ENCODE measurements at regions not wholly inside any gene's neighbourhood (a gene's known extent, or its start where the extent isn't known, plus 50 kb on each side); places are given as distances from the start of the nearest gene placed in this dataset.
"Not testable (repeated sequence)": the region's sequence is repeated elsewhere in the genome, so short reads cannot be mapped to it uniquely, and the experiment has no call there.

DNA sequence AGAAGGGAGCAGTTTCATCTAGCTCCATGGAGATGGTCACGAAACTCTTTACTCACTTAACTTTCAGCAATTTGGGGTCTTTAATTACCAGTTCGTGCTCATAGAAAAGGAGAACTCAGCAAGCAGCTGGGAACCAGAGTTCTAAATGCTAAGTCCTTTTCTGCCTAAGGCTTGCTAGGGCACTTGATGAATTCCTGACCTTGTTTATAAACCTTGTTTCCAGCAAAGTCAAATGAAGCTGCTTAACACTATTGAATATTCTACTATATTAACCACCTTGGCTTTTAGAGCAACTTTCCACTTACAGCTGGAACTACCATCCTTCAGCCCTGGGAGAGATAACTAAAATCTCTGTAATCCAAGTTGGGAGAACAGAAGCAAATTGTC lies 79.5 kb upstream of the TSC22D2 start:
- DNase-seq (ENCODE audit: low spot score) = no peak

DNA sequence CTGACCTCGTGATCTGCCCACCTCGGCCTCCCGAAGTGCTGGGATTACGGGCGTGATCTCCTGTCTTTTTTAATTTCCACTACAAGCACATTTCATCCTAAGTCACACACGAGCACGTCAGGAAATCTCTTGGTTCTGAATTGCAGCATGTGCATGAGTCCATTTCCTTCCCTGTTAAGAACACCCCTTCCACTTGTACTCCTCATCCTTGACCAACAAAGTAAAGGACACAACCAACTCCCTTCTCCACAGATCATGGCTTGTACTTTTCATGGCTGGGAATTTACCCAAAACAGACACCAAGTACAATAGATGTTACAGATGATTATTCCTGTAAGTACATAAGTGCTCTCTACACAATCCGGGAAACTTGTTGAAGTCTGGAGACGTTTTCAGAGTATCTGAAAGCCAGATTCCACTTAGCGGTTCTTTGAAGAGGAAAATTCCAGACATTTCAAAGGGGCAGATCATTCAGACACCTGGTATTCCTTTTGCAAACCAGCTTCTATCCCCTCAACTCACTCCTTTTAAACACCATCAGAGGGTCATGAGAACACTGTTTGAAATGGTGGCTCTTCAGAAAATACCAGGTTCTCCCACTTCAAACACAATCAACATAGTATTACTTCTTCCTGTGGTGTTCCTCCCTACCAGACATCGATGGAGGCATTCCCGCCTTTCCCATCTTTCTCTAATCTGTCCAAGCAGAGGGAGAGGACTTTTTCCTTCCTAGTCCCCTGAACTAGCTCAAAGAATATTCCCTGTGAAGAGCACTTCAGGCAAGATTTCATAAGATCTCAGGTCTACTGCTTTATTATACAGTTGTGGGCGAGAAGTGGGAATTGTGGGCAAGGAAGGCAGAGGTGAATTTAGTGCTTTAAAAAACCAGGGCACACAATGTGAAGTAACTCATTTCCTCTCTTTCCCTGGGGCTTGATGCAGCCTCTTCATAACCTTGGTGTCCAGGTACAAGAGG lies 80.1 kb upstream of the TSC22D2 start:
- DNase-seq (ENCODE audit: low spot score) = no peak

DNA sequence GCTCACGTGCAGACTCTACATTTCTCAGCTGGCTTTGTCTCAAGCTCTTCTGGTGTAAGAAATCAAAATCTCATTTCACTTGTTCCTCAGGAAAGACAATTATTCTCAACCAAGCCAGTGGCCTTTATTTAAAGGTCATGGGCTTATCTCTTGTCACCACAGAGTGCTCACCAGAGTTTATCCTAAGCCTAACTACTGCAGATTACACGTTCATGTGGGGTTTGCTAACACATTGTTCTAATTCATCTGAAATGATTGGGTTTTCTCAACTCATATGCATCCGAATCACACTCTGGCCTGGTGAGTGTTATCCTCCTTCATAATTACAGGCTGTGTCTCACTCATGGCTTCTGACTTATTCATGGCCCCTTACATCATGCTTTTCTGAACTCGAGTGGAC lies 83.3 kb upstream of the TSC22D2 start:
- no peak for DNase-seq (ENCODE audit: low spot score)

DNA sequence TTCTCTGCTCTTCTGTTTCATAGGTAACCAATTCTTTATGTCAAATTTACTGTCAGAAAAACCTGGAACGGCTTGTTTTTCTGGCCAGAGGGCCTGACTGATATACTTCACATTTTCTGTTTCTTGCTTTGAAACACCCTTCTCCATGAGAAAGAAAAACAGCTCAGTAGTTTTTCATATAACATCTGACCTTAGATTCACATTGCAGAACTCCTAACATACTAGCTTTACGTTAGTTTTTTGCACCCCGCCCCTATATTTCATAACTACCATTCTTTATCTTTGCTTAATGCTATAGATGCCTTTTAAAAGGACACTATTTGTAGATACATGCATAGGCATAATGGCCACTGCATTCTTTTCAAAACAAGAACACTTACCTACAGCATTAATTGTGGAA lies 83.9 kb upstream of the TSC22D2 start:
- no peak for DNase-seq (ENCODE audit: low spot score)

DNA sequence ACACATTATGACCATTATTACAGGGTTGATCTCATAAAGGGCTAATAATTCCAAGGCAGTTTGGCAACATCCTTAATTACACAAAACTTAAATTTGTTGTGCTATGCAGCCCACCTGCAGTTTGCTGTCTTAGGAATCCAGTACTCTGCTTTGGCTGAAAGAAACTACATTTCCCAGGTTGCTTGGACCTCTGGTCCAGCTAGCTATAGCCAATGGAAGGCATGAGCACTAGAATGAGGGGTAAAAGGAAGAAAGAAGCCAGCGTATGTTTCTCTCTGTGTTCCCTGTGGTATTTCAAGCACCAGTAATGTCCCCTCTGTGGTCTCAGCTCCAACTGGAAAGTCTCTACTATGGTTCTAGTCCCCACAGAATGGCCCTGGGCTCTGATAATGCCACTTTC lies 84.3 kb upstream of the TSC22D2 start:
- DNase-seq (ENCODE audit: low spot score) = no peak

DNA sequence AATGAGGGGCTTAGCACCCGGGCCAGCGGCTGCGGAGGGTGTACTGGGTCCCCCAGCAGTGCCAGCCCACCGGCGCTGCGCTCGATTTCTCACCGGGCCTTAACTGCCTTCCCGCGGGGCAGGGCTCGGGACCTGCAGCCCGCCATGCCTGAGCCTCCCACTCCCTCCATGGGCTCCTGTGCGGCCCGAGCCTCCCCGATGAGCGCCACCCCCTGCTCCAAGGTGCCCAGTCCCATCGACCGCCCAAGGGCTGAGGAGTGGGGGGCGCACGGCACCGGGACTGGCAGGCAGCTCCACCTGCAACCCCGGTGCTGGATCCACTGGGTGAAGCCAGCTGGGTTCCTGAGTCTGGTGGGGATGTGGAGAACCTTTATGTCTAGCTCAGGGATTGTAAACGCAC lies 85.0 kb upstream of the TSC22D2 start:
- DNase-seq (ENCODE audit: low spot score) = not testable (repeated sequence)

DNA sequence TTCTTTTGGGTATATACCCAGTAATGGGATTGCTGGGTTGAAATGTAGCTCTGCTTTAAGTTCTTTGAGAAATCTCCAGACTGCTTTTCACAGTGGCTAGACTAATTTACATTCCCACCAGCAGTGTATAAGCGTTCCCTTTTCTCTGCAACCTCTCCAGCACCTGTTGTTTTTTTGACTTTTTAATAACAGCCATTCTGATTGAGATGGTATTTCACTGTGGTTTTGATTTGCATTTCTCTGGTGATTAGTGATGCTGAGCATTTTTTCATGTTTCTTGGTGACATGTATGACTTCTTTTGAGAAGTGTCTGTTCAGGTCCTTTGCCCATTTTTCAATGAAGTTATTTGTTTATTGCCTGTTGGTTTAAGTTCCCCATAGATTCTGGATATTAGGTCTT lies 87.1 kb upstream of the TSC22D2 start:
- DNase-seq (ENCODE audit: low spot score) = not testable (repeated sequence)

DNA sequence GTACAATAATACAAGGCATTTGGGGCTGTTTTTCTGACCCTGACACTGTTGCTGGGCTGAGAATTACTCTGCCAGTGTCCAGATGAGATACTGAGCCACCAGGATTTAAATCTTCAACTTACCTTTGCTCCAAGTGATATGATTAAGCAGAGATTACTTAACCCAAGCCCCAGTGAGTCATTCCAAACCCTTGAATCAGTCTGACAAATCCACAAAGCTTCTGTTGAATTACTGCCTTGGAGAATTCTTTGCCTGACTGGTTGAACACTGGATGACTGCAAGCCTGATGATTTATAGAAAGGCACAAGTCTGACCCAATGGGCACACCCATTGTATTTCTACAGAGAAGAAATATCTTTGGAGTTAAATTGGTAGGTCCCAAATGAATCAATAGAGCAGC lies 88.2 kb upstream of the TSC22D2 start:
- peak; percentile 65 for DNase-seq (ENCODE audit: low spot score)

DNA sequence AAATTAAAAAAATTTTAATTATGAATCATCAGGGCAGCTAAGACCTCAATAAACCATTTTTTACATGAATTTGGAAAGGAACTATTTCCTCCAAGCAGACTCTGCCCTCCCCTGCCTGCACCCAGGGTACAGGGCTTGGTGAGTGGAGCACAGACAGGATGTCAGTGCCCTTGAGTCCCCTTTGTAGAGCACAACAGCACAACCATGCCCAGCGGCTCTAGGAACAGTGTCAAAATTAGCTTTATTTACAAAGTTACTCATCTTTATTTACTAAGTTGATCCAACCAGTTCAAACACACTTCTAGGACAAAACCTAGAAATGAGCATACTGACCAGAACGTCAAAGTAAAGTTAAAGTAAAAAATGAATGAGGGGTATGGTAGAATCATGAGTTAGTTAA lies 90.6 kb upstream of the TSC22D2 start:
- no peak for DNase-seq (ENCODE audit: low spot score)

DNA sequence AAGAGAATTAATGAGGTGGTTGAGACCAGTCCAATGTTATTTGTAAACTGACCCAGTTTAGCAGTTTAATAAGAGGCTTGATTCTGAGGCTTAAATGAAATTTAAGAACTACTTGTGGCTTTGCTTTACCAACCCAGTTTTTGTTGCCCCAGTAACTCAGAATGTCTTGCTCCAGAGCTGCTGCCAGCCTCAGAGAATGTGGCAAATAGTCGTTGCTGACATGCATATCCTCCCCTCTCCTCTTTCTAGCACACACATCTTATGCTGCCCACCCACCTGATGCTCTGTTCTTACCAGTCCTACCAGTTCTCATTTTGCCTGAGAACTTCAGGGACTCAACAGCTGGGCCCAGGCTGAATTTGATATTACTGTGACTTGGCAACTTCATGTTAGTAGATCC lies 92.4 kb upstream of the TSC22D2 start:
- no peak for DNase-seq (ENCODE audit: low spot score)

DNA sequence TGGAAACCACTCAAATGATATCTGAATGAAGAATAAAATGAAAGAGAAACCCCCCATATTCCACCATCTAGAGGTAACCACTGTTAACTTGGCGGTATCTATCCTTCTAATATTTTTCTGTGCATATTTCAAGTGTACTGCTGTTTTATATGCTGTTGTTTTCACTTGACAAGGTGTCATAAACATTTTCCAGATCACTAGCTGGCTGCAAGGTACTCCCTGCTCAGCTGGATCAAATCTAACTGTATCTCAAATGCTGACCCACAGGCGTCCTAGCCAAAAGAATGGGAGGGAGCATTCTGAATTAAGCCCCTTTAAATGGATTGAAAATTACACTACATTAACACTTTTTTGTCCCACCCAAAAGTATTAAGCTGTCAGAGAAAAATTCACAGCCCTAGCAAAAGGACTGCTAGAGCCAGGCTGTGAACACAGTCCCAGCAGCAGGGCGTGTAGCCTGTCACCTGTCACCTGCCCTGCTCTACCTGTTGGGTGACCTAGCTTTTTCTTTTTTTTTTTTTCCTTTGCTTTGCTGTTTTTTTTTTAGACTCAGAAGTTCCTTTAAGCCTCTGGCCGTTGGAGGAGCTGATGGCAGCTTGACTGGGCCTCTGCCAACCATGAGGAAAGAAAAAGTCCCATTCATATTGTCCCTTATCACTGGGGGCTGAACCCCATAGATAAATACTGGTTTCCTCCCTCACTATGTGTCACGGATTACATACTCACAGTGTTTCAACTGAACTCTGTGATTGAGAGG lies 93.7 kb upstream of the TSC22D2 start:
- DNase-seq (ENCODE audit: low spot score) = no peak

DNA sequence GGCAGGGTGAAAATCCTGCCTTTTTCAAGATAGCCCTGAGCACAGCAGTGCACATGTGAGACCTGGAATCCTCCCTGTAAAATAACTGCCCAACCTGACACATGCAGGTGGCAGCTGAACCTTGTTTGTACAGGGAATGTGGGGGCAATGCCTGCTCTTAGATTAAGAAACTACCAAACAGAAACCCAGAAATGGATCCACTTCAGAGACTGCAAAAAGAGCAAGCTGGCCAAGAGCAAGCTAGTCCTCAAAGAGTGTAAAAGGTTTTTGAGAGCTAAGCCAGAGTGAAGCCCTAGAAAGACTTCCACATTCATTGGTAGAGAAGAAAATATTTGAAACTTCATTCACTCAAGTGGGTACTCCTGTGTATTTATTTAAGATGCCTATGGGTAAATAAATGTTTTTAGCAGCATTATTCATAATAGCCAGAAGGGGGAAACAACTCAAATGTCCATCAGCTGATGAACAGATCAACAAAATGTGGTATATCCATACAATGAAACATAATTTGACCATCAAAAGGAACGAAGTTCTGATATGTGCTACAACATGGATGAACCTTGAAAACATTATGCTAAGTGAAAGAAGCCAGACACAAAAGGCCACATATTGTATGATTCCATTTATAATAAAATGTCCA lies 96.0 kb upstream of the TSC22D2 start:
- no peak for DNase-seq (ENCODE audit: low spot score)

DNA sequence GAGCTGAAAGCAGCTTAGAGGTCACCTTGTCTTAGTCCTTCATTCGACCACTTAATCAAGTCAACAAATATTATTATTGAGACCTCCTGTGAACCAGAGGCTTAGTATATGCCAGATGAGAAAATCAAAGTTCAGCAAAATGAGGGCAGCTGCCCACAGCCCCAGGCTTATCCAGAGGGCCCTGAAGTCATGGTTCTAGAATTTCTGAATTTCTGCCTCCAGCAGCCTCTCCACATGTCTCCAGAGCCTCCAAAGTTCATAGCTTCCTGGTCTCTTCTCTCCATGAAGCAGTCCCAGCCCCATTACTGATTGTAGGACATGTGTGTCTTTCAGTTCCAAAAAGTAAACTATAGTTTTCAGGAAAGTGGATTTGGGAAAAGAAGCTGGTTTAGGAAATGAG lies 96.9 kb upstream of the TSC22D2 start:
- no peak for DNase-seq (ENCODE audit: low spot score)

DNA sequence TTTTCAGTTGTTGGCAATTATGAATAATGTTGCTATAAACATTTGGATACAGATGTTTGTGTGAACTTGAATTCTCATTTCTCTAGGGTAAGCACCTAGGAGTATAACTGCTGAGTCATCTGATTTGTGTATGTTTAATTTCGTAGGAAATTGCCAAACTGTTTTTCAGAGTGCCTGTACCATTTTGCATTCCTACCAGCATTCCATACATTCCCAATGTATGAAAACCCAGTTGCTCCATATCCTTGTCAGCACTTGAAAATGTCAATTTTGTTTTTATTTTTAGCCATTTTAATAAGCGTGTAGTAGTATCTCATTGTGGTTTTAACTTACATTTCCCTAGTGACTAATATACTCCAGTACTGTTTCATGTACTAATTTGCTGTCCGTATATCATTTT lies 98.5 kb upstream of the TSC22D2 start:
- no peak for DNase-seq (ENCODE audit: low spot score)

DNA sequence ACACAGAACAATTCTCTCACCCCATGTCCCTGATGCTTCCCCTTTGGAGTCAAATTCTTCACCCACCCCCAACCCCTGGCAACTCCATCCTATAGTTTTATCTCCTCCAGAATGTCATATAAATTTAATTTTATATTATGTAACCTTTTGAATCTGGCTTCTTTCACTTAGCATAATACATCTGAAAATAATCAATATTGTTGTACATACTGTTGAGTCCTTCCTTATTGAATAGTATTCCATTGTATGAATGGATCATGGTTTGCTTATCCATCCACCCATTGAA lies 98.9 kb upstream of the TSC22D2 start:
- no peak for DNase-seq (ENCODE audit: low spot score)

DNA sequence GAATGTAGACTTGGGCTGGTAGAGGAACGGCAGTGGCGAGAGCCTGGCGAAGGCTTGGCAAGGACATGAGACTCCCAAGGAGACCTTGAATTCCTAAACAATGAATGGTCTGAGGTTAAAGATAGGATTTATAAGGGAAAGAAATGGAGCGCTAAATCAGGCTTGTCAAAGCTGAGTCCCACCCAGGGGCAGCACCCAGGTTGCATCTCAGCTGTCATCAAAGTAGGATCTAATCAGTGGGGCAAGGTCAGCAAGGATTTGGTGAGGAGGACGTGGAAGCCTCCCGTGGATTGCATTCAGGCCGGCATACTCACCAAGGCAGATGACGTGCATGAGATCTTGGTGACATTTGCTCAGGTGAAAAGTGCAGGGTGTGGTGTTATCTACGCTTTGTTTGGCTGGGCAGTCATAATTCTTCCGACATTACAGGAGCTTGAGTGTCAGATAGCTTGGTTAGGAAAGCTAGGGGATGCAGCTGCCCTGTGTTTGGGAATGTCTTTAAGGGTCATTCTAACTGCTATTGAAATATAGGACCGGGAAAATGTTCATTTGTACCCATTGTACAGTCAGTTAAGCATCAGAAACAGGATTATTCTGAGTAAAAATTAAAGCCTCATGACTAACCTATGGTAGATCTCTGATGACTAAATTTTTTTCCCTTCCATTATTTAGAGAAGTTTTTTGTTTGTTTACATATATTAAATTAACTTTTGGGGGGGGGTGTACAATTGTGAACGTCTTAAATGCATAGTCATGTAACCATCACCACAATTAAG lies 99.4 kb upstream of the TSC22D2 start:
- no peak for DNase-seq (ENCODE audit: low spot score)

DNA sequence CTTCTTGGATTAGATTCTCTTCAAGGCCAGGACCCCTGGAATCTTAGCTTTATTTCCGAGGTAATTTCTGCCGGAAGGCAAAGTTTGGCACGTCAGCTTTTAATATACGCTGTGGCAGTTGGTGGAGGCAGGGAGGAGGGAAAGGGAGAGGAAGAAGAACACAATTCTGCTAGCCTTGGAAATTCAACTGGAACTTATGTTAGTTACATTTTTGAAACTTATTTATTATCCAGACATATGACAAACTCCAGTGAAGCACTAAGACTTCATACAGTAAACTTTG lies 100.1 kb upstream of the TSC22D2 start:
- DNase-seq (ENCODE audit: low spot score) = no peak

DNA sequence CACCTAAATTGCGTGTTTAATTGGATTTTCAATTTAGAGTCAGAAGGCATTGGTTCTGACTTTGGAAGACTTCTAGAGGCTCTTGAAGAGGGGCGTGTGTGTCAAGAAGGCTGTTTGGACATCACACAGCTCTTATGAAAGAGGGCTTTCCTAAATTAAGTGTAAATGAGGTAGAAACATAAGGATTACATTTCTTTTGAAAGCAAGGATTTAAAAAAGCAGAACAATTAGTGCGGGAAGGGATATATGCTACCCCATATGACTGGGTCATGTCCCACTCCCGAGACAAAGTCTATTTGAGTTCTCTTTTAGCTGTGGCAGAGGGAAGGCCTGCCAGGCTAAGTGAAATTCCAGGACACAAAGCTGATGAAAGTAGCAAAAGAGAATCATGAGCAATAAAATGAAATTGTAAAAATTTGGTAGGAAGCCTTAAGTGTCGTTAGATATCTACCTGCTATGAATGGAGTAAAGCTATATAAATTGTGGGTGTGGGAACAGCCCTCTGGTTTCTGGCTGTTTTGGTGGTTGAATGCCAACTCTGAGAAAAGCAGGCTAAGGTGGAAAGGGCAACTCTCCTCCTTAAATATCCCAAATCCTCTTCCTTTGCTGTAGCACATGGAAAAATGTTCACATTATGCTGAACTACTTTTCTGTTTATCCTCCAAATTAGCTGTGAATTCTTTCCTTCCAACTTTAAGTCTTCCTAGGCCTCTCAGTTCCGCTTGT lies 100.6 kb upstream of the TSC22D2 start:
- no peak for DNase-seq (ENCODE audit: low spot score)

DNA sequence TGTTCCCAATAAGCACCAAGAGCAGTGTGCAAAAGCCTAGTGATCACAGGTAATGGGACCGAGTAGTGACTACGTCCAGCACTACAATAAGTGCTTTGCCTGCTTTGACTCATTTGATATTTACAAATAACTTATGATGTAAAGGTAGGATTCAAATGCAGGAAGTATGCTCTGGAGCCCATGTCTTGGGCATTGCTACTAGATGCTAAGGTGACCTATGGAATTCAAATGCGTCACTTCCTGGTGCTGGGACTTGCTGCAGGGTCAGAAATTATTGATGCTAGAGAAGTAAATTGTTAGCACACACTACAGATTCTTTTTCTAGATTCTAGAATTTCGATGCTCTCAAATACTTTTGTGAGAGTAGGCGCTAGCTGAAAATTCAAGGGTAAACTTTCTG lies 101.2 kb upstream of the TSC22D2 start:
- DNase-seq (ENCODE audit: low spot score) = no peak

DNA sequence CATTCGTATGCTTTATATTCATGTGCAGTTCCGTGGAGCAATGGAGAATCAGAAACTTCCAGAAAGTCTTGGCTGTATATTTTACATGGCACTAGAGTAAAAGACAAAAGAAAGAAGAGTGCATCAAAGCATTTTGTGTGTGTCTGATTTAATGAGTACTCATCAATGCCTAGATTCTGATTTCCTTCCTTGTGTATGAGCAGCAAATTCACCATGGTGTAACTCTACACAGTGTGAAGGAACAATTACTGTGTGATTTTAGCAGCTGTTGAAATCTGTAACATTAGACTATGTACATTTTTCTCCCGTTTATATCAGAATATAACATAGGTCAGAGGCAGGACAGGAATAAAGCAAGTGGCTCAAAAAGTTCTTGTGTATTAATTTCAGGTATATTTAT lies 102.0 kb upstream of the TSC22D2 start:
- no peak for DNase-seq (ENCODE audit: low spot score)

DNA sequence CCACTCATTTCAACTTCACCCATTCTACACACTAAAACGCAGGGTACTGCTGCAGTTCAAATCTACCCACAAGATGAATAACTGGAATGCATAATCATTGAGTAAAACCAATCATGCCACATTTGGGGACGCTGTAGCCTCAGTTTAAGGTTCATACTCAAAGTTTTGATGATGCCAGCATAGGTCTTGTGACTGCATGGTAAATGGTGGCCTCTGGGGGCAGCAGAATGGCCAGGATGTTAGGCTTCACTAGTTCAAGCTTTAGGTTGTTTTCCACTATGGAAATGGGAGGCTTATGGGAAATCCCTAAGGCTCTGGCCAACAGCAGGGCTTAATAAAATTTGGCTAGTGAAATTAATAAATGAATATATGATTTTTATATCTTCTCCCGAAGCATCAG lies 104.3 kb upstream of the TSC22D2 start:
- no peak for DNase-seq (ENCODE audit: low spot score)

DNA sequence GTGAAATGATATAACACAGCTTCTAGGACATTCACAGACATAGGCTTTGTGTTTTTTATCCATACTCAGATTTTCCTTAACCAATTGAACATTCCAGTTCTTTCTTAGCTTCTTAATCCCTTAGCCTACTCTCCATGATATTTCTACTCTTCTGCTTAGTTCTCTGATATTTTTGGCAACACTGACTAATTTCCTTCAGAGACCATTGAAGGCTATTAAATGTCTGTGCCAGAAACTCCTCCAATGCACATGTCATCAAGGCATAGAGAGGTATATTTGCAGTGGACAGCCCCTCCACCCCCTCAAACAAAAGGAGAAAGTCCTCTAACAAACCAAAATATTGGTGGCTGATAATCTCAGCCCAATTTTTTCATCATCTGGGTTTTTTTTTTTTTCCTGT lies 105.9 kb upstream of the TSC22D2 start:
- DNase-seq (ENCODE audit: low spot score) = no peak
